Ectodermal cell (in vitro differentiated cells): ENCODE measurements at regions not wholly inside any gene's neighbourhood (a gene's known extent, or its start where the extent isn't known, plus 50 kb on each side); places are given as distances from the start of the nearest gene placed in this dataset.

ENCODE experiments used
- H3K27ac ChIP-seq: 2 replicates; pipeline ENCODE4 v1.7.0; 2013; ENCODE audit warnings: mild to moderate bottlenecking, low read depth, low read length; ENCODE audit not compliant: insufficient read depth, poor library complexity, severe bottlenecking
- H3K27me3 ChIP-seq: 2 replicates; pipeline ENCODE4 v1.7.0; 2013; ENCODE audit warnings: mild to moderate bottlenecking, low read length; ENCODE audit not compliant: insufficient read depth, control insufficient read depth, poor library complexity, severe bottlenecking
- H3K36me3 ChIP-seq: one replicate; pipeline ENCODE4 v1.7.0; 2013; ENCODE audit warnings: low read length; ENCODE audit not compliant: control insufficient read depth, insufficient read depth
- H3K4me1 ChIP-seq: one replicate; pipeline ENCODE4 v1.7.0; 2013; ENCODE audit warnings: low read length; ENCODE audit not compliant: control insufficient read depth, insufficient read depth
- H3K4me3 ChIP-seq: 2 replicates; pipeline ENCODE4 v1.7.0; 2013; ENCODE audit warnings: low read depth, low read length, control low read depth; ENCODE audit not compliant: insufficient read depth
- H3K9me3 ChIP-seq: 2 replicates; pipeline ENCODE4 v1.7.0; 2013; ENCODE audit warnings: mild to moderate bottlenecking, low read length, moderate library complexity; ENCODE audit not compliant: control insufficient read depth
- WGBS, 2 experiments: methylation state at CpG; one replicate each; pipeline ENCODE4 v1.1.7; 2013; ENCODE audit warnings: missing lambda C conversion rate in 2 of 2; 5-methylcytosine and 5-hydroxymethylcytosine counted together

DNA sequence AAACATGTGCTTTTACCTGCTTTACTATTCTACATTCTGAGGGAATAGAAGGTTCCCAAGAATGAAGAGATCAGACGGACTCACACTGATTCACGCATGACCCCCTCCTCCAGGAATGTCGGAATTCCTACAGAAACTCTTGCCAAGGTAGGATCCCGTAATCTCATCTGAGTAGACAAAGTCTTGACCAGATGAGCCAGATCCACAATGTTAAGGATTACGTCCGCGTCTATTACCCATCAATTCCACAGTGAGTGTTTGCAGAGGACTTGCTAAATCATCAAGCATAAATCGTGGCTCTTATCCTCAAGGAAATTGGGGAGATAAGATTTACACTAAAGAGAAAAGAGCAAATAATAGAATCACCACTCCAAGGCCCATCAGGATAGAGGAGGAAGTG, 245.9 kb upstream of the FOXQ1 start:
- Histone ChIP-seq H3K36me3 (no peaks in the 10 kb centered on the region), H3K4me1 (no peaks in the 10 kb centered on the region), H3K4me3 (no peak overlapping the region), H3K27ac (no peak overlapping the region), H3K9me3 (no peaks in the 10 kb centered on the region), H3K27me3 (no peaks in the 10 kb centered on the region)
- WGBS, 2 experiments, result 94 to 97% methylated on average over 7 to 8 of the region's 8 CpGs

DNA sequence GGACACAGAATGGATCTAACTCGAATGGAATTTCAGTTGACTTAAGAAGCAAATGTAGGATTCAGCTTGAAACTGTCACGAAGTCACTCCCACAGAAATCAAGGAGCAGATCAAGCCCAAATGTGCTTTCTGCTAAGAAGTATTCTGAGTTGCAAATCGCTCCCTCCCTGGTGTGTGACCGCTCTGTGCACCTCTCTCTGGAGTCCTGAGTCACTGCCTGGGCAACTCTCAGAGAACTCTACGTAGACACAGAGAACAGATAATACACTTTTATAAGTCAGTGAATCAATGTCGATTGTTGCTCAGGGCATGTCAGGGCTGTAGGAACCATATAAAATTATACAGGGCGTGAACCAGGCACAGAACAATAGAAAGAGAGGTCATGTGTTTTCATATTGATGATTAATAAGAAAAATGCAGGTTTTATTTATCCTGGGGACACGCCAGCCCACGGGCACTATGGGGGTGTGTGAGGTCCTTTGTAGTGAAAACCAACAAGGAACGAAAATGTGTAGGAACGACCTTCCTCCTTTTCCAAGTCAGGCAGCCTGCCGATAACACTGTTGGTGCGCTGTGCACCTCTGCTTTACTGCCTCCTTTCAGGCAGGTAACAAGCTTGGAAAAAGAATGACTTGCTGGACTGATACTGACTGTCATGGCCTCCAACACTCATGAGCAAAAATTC, 248.1 kb upstream of the FOXQ1 start:
- no peaks in the 10 kb centered on the region for H3K36me3 ChIP-seq
- no peaks in the 10 kb centered on the region for H3K9me3 ChIP-seq
- H3K27ac ChIP-seq, result no peak overlapping the region
- 93 to 94% methylated on average over 13 of the region's 13 CpGs for WGBS, 2 experiments
- H3K4me3 ChIP-seq, result no peak overlapping the region
- no peaks in the 10 kb centered on the region for H3K4me1 ChIP-seq
- H3K27me3 ChIP-seq, result no peaks in the 10 kb centered on the region

DNA sequence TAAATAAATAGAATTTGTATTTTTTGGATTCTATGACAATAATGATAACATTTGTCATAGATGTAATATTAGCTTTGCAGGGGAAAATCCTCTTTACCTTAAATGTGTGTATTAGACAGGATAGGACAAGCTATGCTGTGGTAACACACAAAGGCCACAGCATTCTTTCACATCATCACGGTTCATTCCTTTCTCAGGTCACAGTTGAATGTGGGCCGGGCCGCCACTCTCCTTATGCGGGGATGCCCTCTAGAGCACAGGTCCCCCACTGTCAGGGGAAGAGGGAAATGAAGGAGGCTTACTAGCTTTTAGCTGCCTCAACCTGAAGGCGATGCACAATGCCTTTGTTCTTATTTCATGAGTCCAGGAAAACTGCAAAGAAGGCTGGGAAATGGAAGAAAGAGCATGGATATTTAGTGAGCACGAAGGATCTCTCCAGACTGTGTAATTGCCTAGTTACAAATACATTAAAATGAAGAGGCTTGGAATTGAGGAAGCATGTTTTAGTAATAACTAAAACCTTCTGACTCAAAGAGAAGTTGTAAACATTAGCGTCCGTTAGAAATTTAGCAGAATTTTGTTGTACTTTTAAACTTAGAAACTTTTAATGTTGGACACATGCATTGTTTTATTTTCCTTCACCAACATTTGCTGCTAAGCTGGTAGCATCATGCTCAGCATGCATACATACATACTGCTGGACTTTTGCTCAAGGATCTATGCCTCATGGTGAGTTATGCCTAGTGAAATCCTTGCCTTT, 248.9 kb upstream of the FOXQ1 start:
- no peak overlapping the region for H3K4me3 ChIP-seq
- H3K9me3 ChIP-seq, result no peaks in the 10 kb centered on the region
- no peaks in the 10 kb centered on the region for H3K4me1 ChIP-seq
- no peaks in the 10 kb centered on the region for H3K27me3 ChIP-seq
- WGBS, 2 experiments, result 72 to 78% methylated on average over 7 to 8 of the region's 8 CpGs
- no peaks in the 10 kb centered on the region for H3K36me3 ChIP-seq
- H3K27ac ChIP-seq, result no peak overlapping the region

DNA sequence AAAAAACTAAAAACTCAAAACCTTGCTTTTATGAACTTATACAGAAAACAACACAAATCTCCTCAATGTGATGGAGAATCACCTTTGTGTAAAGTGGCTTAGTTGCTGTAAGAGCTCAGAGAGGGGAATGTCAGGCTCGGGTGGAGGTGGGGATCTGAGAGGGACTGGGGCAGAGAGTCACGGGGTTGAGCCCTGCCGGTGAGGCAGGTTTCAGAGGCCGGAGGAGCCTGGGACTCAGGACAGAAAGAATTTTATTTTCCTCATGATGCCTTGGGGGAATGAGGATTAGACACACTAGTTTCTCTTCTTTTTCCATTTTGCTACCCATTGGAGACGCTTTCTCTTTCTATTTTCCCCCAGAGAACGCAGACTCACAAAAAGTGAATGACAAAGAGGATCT, 252.3 kb upstream of the FOXQ1 start:
- 72 to 75% methylated on average over 6 of the region's 6 CpGs for WGBS, 2 experiments
- H3K36me3 ChIP-seq, result no peaks in the 10 kb centered on the region

DNA sequence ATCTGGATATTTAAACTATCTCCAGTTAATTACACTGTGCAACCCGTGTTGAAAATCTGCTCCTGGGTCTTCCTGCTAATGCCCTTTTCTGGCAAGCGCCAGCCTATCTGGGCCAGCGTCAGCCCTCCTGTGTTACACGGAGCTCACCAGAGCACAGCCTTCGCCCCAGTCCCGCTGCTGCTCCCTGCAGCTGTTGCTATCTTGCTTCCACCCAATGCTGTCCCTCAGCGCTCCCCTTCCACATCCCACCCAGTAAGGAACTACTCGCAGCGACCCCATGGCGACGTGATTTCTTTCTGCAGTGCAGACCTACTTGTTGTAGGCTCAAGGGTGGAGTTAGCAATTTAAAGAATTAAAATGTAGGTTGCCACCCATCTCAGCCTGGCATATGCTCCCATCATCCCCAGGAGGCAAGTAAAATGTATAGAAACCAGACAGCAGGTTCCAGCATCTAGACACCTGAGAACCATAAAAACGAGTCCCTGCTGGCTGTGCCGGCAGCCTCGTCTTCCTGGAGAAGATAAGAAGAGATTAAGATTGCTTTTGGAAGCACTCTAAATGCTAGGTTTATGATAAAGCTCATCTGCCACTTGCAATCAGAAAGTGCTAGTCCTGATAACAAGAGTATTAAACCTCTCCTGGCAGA, 254.3 kb upstream of the FOXQ1 start:
- 81 to 86% methylated on average over 14 of the region's 14 CpGs for WGBS, 2 experiments
- Histone ChIP-seq H3K27ac (no peak overlapping the region), H3K4me3 (no peak overlapping the region), H3K4me1 (no peaks in the 10 kb centered on the region), H3K9me3 (no peaks in the 10 kb centered on the region), H3K36me3 (no peaks in the 10 kb centered on the region), H3K27me3 (no peaks in the 10 kb centered on the region)

More for the DNA sequence above, 252.3 kb upstream of the FOXQ1 start:
- H3K4me1 ChIP-seq, result no peaks in the 10 kb centered on the region
- H3K9me3 ChIP-seq, result no peaks in the 10 kb centered on the region
- no peak overlapping the region for H3K4me3 ChIP-seq
- H3K27ac ChIP-seq, result no peak overlapping the region
- no peaks in the 10 kb centered on the region for H3K27me3 ChIP-seq

DNA sequence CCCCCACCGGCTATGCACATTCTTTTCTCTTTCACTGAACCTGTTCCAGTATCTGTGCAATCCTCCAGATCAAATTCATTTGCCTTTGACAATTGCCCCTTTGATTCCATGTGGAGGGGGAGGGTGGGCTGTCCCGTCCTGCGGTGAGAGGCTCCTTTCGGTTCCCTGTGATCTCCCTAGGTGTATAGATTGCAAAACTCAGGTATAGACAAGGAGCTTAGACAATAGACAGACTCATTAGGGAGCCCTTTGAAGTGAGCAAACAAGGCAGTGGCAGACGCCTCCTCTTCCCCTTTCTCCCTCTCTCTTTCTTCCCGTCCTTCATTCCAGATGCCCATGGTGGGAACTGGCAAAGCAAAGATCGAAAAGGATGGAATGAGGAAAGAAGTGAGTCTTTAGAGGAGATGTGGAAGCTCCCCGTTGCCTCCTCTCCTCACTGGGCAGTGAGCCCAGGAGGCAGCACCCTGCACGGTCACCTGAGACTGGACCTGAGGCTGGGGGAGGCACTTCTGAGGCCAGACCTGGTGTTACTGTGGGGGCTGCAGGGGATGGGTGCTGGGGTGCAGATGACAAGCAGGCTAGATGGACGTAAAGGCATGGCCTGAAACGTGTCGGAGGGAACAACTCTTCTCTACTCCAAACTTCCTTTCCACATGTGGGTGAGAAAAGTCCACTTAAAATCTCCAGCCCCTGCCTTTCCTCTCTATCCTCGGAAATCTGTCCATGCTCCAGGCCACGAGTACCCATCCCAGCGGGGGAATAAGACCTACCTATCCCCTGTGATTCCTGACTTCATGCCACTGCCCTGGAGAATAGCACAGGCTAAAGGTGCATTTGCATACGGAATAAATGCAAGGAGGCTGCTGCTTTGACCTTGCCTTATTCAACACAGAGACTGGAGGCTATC, 256.6 kb upstream of the FOXQ1 start:
- Histone ChIP-seq H3K36me3 (no peaks in the 10 kb centered on the region), H3K27ac (no peak overlapping the region), H3K4me3 (no peak overlapping the region), H3K9me3 (no peaks in the 10 kb centered on the region), H3K4me1 (no peaks in the 10 kb centered on the region), H3K27me3 (no peaks in the 10 kb centered on the region)
- WGBS, 2 experiments, result 75 to 82% methylated on average over 16 of the region's 16 CpGs

DNA sequence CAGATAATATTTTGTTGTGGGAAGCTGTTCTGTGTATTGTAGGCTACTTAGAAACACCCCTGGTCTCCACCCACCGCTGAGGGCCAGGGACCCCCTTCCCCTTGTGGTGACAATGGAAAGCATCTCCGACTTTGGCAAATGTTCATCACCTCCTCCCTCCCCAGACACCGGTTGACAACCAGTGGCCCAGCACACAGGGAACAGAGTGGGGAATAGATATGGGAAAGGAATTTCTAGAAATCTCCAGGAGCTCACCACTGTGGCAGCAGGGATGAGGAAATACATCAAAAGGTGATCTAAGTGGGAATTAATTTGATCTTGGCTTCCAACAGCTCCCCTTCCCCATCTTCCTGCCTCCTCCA, 257.3 kb upstream of the FOXQ1 start:
- Histone ChIP-seq H3K9me3 (no peaks in the 10 kb centered on the region), H3K4me3 (no peak overlapping the region), H3K27me3 (no peaks in the 10 kb centered on the region), H3K27ac (no peak overlapping the region), H3K4me1 (no peaks in the 10 kb centered on the region), H3K36me3 (no peaks in the 10 kb centered on the region)
- WGBS, 2 experiments, result 87 to 100% methylated on average over 2 to 3 of the region's 3 CpGs

DNA sequence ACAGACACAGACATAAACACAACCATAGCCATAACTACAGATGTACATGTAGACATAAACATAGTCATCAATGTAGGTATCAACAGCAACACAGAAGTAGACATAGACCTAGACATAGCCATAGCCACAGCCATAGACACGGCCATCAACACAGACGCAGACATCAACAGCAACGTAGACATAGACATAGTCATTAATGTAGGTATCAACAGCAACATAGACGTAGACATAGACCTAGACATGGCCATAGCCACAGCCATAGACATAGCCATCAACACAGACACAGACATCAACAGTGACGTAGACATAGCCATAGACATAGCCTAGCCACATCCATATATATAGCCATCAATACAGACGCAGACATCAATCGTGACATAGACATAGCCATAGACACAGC, 258.3 kb upstream of the FOXQ1 start:
- H3K4me1 ChIP-seq, result no peaks in the 10 kb centered on the region
- no peak overlapping the region for H3K4me3 ChIP-seq
- no peaks in the 10 kb centered on the region for H3K36me3 ChIP-seq
- H3K27me3 ChIP-seq, result no peaks in the 10 kb centered on the region
- no peak overlapping the region for H3K27ac ChIP-seq
- 68 to 72% methylated on average over 7 of the region's 7 CpGs for WGBS, 2 experiments
- no peaks in the 10 kb centered on the region for H3K9me3 ChIP-seq

DNA sequence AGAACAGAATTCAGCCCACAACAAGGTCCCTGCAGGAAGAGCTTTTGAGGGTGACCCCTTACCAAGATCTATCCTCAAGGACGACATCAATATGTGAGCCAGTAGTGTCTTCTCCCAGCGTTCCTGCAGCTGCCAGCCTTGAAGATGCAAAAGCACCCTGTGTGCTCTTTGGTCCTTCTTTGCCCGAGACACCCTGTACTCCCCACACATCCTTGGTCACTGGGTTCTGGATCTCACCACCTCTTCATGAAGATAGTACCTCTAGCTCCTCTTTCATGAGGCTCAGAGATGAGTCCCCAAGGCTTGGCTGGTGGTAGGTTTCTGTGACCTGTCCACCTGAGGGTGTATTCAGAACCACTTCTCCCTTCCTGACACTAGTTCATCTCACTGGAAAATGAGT, 259.6 kb upstream of the FOXQ1 start:
- Histone ChIP-seq H3K36me3 (no peaks in the 10 kb centered on the region), H3K27me3 (no peaks in the 10 kb centered on the region), H3K4me3 (no peak overlapping the region), H3K9me3 (no peaks in the 10 kb centered on the region), H3K4me1 (no peaks in the 10 kb centered on the region), H3K27ac (no peak overlapping the region)
- 90 to 93% methylated on average over 3 of the region's 3 CpGs for WGBS, 2 experiments

DNA sequence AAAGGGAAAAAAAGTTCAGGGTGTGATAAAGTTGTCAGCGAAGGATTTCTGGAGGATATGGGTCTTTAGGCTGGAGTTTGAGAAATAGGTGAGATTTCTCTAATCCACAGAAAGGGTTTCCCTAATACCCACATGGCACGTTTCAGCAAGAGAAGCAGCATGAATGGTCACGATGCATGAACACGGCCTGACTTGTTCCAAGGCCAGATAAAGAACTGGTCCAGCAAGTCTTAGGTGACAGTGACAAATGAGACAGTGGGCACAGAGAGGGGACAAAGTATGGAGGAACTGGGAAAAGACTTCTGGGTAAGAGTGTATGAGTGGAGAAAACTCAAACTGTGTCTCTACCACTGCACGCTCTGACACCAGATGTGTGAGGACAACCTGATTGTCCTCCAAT, 262.0 kb upstream of the FOXQ1 start:
- H3K4me1 ChIP-seq, result no peaks in the 10 kb centered on the region
- no peaks in the 10 kb centered on the region for H3K36me3 ChIP-seq
- no peaks in the 10 kb centered on the region for H3K27me3 ChIP-seq
- H3K27ac ChIP-seq, result no peak overlapping the region
- H3K9me3 ChIP-seq, result no peaks in the 10 kb centered on the region
- 94 to 95% methylated on average over 5 of the region's 5 CpGs for WGBS, 2 experiments
- H3K4me3 ChIP-seq, result no peak overlapping the region
